ENCODE measurements at regions not wholly inside any gene's neighbourhood (a gene's known extent, or its start where the extent isn't known, plus 50 kb on each side); places are given as distances from the start of the nearest gene placed in this dataset.

GRCh38 chr9:111178331-111179055, 140.2 kb upstream of the LPAR1 start:
- Mint-ChIP-seq H3K36me3 (no peaks in the 10 kb centered on the region), H3K27ac (no peak overlapping the region), H3K4me1 (no peaks in the 10 kb centered on the region), H3K4me3 (no peak overlapping the region), H3K9me3 (no peaks in the 10 kb centered on the region), H3K27me3 (ENCODE audit: insufficient read depth, low read depth) (no peaks in the 10 kb centered on the region)
- no peak for DNase-seq (ENCODE audit: low spot score)
- no peaks in the 10 kb centered on the region for H4K20me1 ChIP-seq (ENCODE audit: low read depth)
- no peaks in the 10 kb centered on the region for H3K27me3 ChIP-seq
- H3K9me3 ChIP-seq (ENCODE audit: low read depth) = no peaks in the 10 kb centered on the region
- no peaks in the 10 kb centered on the region for H3F3A ChIP-seq (ENCODE audit: low read depth)
- no peak overlapping the region for H3K9ac ChIP-seq
- no peaks in the 10 kb centered on the region for H3K4me1 ChIP-seq
- TF ChIP-seq, protein P1, sequence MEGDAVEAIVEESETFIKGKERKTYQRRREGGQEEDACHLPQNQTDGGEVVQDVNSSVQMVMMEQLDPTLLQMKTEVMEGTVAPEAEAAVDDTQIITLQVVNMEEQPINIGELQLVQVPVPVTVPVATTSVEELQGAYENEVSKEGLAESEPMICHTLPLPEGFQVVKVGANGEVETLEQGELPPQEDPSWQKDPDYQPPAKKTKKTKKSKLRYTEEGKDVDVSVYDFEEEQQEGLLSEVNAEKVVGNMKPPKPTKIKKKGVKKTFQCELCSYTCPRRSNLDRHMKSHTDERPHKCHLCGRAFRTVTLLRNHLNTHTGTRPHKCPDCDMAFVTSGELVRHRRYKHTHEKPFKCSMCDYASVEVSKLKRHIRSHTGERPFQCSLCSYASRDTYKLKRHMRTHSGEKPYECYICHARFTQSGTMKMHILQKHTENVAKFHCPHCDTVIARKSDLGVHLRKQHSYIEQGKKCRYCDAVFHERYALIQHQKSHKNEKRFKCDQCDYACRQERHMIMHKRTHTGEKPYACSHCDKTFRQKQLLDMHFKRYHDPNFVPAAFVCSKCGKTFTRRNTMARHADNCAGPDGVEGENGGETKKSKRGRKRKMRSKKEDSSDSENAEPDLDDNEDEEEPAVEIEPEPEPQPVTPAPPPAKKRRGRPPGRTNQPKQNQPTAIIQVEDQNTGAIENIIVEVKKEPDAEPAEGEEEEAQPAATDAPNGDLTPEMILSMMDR (IDR thresholded peaks at IDR 0.05) = no peak
- TF ChIP-seq EZH2phosphoT487 (IDR thresholded peaks at IDR 0.05) (no peak), EZH2 (IDR thresholded peaks at IDR 0.05) (no peak)
- H3K27ac ChIP-seq = no peak overlapping the region
- no peak overlapping the region for H3K4me3 ChIP-seq
- peak overlapping the region; percentile 50 for H2AFZ ChIP-seq (replicated peaks)
- H3K79me2 ChIP-seq (ENCODE audit: low read depth) = no peaks in the 10 kb centered on the region
- no peak overlapping the region for H3K4me2 ChIP-seq
- no peaks in the 10 kb centered on the region for H3K36me3 ChIP-seq

- Histone ChIP-seq H3K36me3 (no peaks in the 10 kb centered on the region), H3K27me3 (no peaks in the 10 kb centered on the region), H3K4me3 (no peak overlapping the region), H3K79me2 (ENCODE audit: low read depth) (no peaks in the 10 kb centered on the region), H3K9me3 (ENCODE audit: low read depth) (no peaks in the 10 kb centered on the region), H3K27ac (no peak overlapping the region), H3K4me1 (no peaks in the 10 kb centered on the region), H4K20me1 (ENCODE audit: low read depth) (no peaks in the 10 kb centered on the region), H3K9ac (no peak overlapping the region), H3K4me2 (no peak overlapping the region), H2AFZ (replicated peaks) (peak overlapping the region; percentile 17), H3F3A (ENCODE audit: low read depth) (no peaks in the 10 kb centered on the region)
- no peak for DNase-seq (ENCODE audit: low spot score)
- no peak for TF ChIP-seq EZH2 (IDR thresholded peaks at IDR 0.05)
- TF ChIP-seq, protein P1 (IDR thresholded peaks at IDR 0.05) = no peak
- no peak for TF ChIP-seq EZH2phosphoT487 (IDR thresholded peaks at IDR 0.05)
- H3K36me3 Mint-ChIP-seq = no peaks in the 10 kb centered on the region
- no peaks in the 10 kb centered on the region for H3K4me1 Mint-ChIP-seq
- no peaks in the 10 kb centered on the region for H3K9me3 Mint-ChIP-seq
- no peak overlapping the region for H3K27ac Mint-ChIP-seq
- no peaks in the 10 kb centered on the region for H3K27me3 Mint-ChIP-seq (ENCODE audit: insufficient read depth, low read depth)
- H3K4me3 Mint-ChIP-seq = no peak overlapping the region
Measured at GRCh38 chr9:111176511-111176910, 138.2 kb upstream of the LPAR1 start.

GRCh38 chr9:111175350-111175749, 137.1 kb upstream of the LPAR1 start:
- no peaks in the 10 kb centered on the region for H3F3A ChIP-seq (ENCODE audit: low read depth)
- Mint-ChIP-seq H3K27me3 (ENCODE audit: insufficient read depth, low read depth) (no peaks in the 10 kb centered on the region), H3K27ac (no peak overlapping the region), H3K9me3 (no peaks in the 10 kb centered on the region), H3K36me3 (no peaks in the 10 kb centered on the region), H3K4me1 (no peaks in the 10 kb centered on the region), H3K4me3 (no peak overlapping the region)
- H3K27me3 ChIP-seq = no peaks in the 10 kb centered on the region
- H4K20me1 ChIP-seq (ENCODE audit: low read depth) = no peaks in the 10 kb centered on the region
- no peaks in the 10 kb centered on the region for H3K36me3 ChIP-seq
- no peak overlapping the region for H3K27ac ChIP-seq
- TF ChIP-seq EZH2phosphoT487 (IDR thresholded peaks at IDR 0.05) (no peak), EZH2 (IDR thresholded peaks at IDR 0.05) (no peak)
- TF ChIP-seq, protein P1 (IDR thresholded peaks at IDR 0.05) = no peak
- no peak overlapping the region for H3K4me2 ChIP-seq
- H3K9me3 ChIP-seq (ENCODE audit: low read depth) = no peaks in the 10 kb centered on the region
- no peak overlapping the region for H3K9ac ChIP-seq
- H3K4me1 ChIP-seq = no peaks in the 10 kb centered on the region
- no peak for DNase-seq (ENCODE audit: low spot score)
- no peak overlapping the region for H3K4me3 ChIP-seq
- H2AFZ ChIP-seq (replicated peaks) = no peak overlapping the region
- H3K79me2 ChIP-seq (ENCODE audit: low read depth) = no peaks in the 10 kb centered on the region

All from neural progenitor cell (in vitro differentiated cells).